A673 (cell line): ENCODE measurements at regions not wholly inside any gene's neighbourhood (a gene's known extent, or its start where the extent isn't known, plus 50 kb on each side); places are given as distances from the start of the nearest gene placed in this dataset.

Experiments used
- BruUV-seq: library from RNA; stranded (reverse); fragments of 400-500 nt; replicated peaks from 2 replicates; lab custom pipeline; 2021; lab: Mats Ljungman, UMichigan
- CTCF ChIA-PET: fragments of 300-600 bp; sonication (Branson Sonifier 250); formaldehyde crosslinking; loops from one replicate; lab custom pipeline; 2022; ENCODE audit warnings: antibody characterized with exemption; lab: Charles Lee
- POLR2A ChIA-PET: fragments of 300-600 bp; sonication (Branson Sonifier 250); formaldehyde crosslinking; loops from one replicate; lab custom pipeline; 2022; ENCODE audit warnings: antibody characterized with exemption; ENCODE audit not compliant: low non-redundant PET; lab: Charles Lee
- DNase-seq: peaks from one replicate; pipeline ENCODE4 v3.0.0-alpha.2; 2015; ENCODE audit warnings: low spot score
- H3K27ac ChIP-seq: fragments of 200-600 bp; sonication (generic); 2 replicates; pipeline ENCODE4 v1.5.1; 2016; ENCODE audit warnings: mixed run types, low read depth, mild to moderate bottlenecking, mixed read lengths, antibody characterized with exemption, low read length; ENCODE audit not compliant: poor library complexity, severe bottlenecking
- H3K27me3 ChIP-seq: fragments of 200-600 bp; sonication (generic); replicated peaks from 2 replicates; pipeline ENCODE4 v1.6.1; 2017; ENCODE audit warnings: mixed run types, low read depth, mild to moderate bottlenecking, mixed read lengths, antibody characterized with exemption, low read length; ENCODE audit not compliant: insufficient read depth, poor library complexity
- H3K36me3 ChIP-seq: fragments of 200-600 bp; sonication (generic); 2 replicates; pipeline ENCODE4 v1.6.1; 2016; ENCODE audit warnings: mixed run types, mild to moderate bottlenecking, mixed read lengths, antibody characterized with exemption, low read length; ENCODE audit not compliant: insufficient read depth, poor library complexity, severe bottlenecking
- H3K4me1 ChIP-seq: fragments of 200-600 bp; sonication (generic); 2 replicates; pipeline ENCODE4 v1.6.1; 2017; ENCODE audit warnings: mixed run types, mild to moderate bottlenecking, mixed read lengths, antibody characterized with exemption, low read length; ENCODE audit not compliant: insufficient read depth, poor library complexity, severe bottlenecking
- H3K4me3 ChIP-seq: fragments of 200-600 bp; sonication (generic); 2 replicates; pipeline ENCODE4 v1.5.1; 2016; ENCODE audit warnings: low read depth, mixed run types, mild to moderate bottlenecking, mixed read lengths, low read length; ENCODE audit not compliant: poor library complexity, severe bottlenecking
- H3K9me3 ChIP-seq: fragments of 200-600 bp; sonication (generic); 2 replicates; pipeline ENCODE4 v1.6.1; 2016; ENCODE audit warnings: mixed run types, low read depth, mild to moderate bottlenecking, mixed read lengths, antibody characterized with exemption, low read length; ENCODE audit not compliant: poor library complexity, severe bottlenecking
- EZH2 ChIP-seq: fragments of 200-600 bp; sonication (generic); IDR thresholded peaks from 2 replicates; pipeline ENCODE4 v1.6.1; 2017; ENCODE audit warnings: borderline replicate concordance, low read depth, mild to moderate bottlenecking, mixed read lengths, antibody characterized with exemption, low read length; ENCODE audit not compliant: poor library complexity, severe bottlenecking
- intact Hi-C: fragments of 100-400 bp; cut with micrococcal nuclease; formaldehyde crosslinking; loops from one replicate; pipeline ENCODE4 v1.10.0; 2022; ENCODE audit not compliant: unreplicated experiment
- TF ChIP-seq, protein P1 (sequence below): fragments of 300-800, 200-600 bp; sonication (generic); conservative IDR thresholded peaks from 2 replicates; pipeline ENCODE4 v1.5.1; 2017; ENCODE audit warnings: low read depth, mild to moderate bottlenecking, antibody characterized with exemption, low read length, moderate library complexity, mixed read lengths

DNA sequence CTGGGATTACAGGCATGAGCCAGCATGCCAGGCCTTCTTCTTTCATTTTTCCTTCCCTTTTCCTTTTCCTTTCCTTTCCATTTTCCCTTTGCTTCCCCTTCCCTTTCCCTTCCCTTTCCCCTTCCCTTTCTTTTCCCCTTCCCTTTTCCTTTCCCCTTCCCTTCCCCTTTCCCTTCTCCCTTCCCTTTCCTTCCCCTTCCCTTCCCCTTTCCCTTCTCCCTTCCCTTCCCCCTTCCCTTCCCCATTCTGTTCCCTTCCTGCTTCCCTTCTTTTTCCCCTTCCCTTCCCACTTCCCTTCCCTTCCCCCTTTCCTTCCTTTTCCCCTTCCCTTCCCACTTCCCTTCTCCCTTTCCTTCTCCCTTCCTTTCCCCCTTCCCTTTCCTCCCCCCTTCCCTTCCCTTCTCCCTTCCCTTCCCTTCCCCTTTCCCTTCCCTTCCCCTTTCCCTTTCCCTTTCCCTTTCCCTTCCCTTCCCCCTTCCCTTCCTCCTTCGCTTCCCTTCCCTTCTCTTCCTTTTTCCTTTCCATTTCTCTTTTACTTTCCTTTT, 712.2 kb upstream of the POM121L12 start:
- CTCF ChIA-PET = no interaction called here

DNA sequence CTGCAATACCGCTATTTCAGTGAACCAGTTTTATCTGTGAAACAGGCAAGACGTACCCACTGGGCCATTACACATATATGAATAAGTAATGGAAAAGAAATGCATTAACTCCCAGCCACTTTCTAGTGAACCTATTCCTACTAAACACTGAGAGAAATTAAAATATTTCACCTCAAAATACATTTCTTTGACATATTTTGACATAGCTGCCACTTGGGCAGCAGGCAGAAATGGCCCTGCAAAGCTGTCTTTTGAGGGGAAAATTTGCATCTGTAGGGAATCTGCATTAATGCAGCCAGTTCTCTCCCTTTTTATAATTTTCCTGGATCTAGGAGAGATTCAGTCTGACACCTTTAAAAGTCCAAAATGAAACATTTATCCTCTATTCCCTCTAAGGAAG, 714.8 kb upstream of the POM121L12 start:
- intact Hi-C loops = no loop called here
- BruUV-seq = no TSS peak
- no peak for TF ChIP-seq EZH2
- TF ChIP-seq, protein P1, sequence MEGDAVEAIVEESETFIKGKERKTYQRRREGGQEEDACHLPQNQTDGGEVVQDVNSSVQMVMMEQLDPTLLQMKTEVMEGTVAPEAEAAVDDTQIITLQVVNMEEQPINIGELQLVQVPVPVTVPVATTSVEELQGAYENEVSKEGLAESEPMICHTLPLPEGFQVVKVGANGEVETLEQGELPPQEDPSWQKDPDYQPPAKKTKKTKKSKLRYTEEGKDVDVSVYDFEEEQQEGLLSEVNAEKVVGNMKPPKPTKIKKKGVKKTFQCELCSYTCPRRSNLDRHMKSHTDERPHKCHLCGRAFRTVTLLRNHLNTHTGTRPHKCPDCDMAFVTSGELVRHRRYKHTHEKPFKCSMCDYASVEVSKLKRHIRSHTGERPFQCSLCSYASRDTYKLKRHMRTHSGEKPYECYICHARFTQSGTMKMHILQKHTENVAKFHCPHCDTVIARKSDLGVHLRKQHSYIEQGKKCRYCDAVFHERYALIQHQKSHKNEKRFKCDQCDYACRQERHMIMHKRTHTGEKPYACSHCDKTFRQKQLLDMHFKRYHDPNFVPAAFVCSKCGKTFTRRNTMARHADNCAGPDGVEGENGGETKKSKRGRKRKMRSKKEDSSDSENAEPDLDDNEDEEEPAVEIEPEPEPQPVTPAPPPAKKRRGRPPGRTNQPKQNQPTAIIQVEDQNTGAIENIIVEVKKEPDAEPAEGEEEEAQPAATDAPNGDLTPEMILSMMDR = no peak
- no peak for DNase-seq
- CTCF ChIA-PET = no interaction called here
- no peaks in the 10 kb centered on the region for H3K27me3 ChIP-seq
- H3K4me3 ChIP-seq = no peak overlapping the region
- no peaks in the 10 kb centered on the region for H3K36me3 ChIP-seq
- POLR2A ChIA-PET = no interaction called here
- no peaks in the 10 kb centered on the region for H3K4me1 ChIP-seq
- no peak overlapping the region for H3K27ac ChIP-seq
- peaks cover 62% of the 10 kb centered on the region for H3K9me3 ChIP-seq

More for the DNA sequence above, 712.2 kb upstream of the POM121L12 start:
- Histone ChIP-seq H3K4me3 (no peak overlapping the region), H3K4me1 (no peaks in the 10 kb centered on the region), H3K36me3 (no peaks in the 10 kb centered on the region), H3K27me3 (no peaks in the 10 kb centered on the region), H3K9me3 (peaks cover 53% of the 10 kb centered on the region), H3K27ac (no peak overlapping the region)
- POLR2A ChIA-PET = no interaction called here
- no TSS peak for BruUV-seq
- TF ChIP-seq, protein P1 = no peak
- TF ChIP-seq EZH2 = no peak
- intact Hi-C loops = no loop called here
- DNase-seq = no peak

DNA sequence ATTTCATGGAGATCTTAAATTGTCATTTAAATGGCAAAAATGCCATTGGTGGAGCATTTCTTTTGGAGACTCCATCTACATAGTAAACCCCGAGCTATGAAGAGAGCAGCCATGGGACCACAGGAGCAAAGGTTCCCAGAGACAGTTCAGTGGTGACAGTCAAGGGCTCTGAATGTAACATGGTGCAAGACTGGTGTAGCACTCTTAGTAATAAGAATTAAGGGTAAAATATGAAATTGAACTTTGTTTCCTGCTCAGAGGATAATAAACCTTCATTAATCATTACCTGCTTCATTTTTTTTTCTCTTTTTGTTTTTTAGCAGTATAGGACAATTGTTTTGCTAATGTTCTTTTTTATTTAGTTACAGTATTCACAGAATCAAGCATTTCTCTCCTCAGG, 717.5 kb upstream of the POM121L12 start:
- H3K4me1 ChIP-seq = no peaks in the 10 kb centered on the region
- no peak overlapping the region for H3K27ac ChIP-seq
- no peak overlapping the region for H3K4me3 ChIP-seq
- H3K9me3 ChIP-seq = peaks cover 51% of the 10 kb centered on the region
- CTCF ChIA-PET = no interaction called here
- no peak for DNase-seq
- intact Hi-C loops = no loop called here
- TF ChIP-seq EZH2 = no peak
- TF ChIP-seq, protein P1 = no peak
- POLR2A ChIA-PET = no interaction called here
- no TSS peak for BruUV-seq
- H3K27me3 ChIP-seq = no peaks in the 10 kb centered on the region
- no peaks in the 10 kb centered on the region for H3K36me3 ChIP-seq
